SJSA1 (cell line): ENCODE measurements at regions not wholly inside any gene's neighbourhood (a gene's known extent, or its start where the extent isn't known, plus 50 kb on each side); places are given as distances from the start of the nearest gene placed in this dataset.
A peak's percentile ranks its signal among the peaks of the same experiment; 100 is the strongest.

Source experiments
- DNase-seq, 2 experiments: peaks; one replicate each; pipeline ENCODE4 v3.0.0-alpha.2; 2015 to 2020; ENCODE audit warnings: low spot score in 2 of 2, low read depth in 1 of 2
- H3K27ac ChIP-seq: fragments of 250-450 bp; sonication (Bioruptor Pico); 2 replicates; pipeline ENCODE4 v1.5.1; 2020; ENCODE audit warnings: mild to moderate bottlenecking, moderate library complexity
- H3K27me3 ChIP-seq: fragments of 250-450 bp; sonication (Bioruptor Pico); replicated peaks from 2 replicates; pipeline ENCODE4 v1.5.1; 2020; ENCODE audit warnings: mild to moderate bottlenecking, moderate library complexity
- H3K36me3 ChIP-seq: fragments of 250-450 bp; sonication (Bioruptor Pico); 2 replicates; pipeline ENCODE4 v1.5.1; 2020; ENCODE audit warnings: mild to moderate bottlenecking
- H3K4me1 ChIP-seq: fragments of 250-450 bp; sonication (Bioruptor Pico); replicated peaks from 2 replicates; pipeline ENCODE4 v1.6.1; 2021; ENCODE audit warnings: mild to moderate bottlenecking
- H3K4me3 ChIP-seq: fragments of 250-450 bp; sonication (Bioruptor Pico); 2 replicates; pipeline ENCODE4 v1.5.1; 2020; ENCODE audit warnings: mild to moderate bottlenecking
- H3K9me3 ChIP-seq: fragments of 250-450 bp; sonication (Bioruptor Pico); replicated peaks from 2 replicates; pipeline ENCODE4 v1.5.1; 2020; ENCODE audit warnings: mild to moderate bottlenecking

- no peaks in the 10 kb centered on the region for H3K27me3 ChIP-seq
- no peaks in the 10 kb centered on the region for H3K36me3 ChIP-seq
- H3K9me3 ChIP-seq = no peaks in the 10 kb centered on the region
- no peak overlapping the region for H3K27ac ChIP-seq
- peaks cover 49% of the 10 kb centered on the region for H3K4me1 ChIP-seq
- no peak overlapping the region for H3K4me3 ChIP-seq
- no peak for DNase-seq
Observed at GRCh38 chr2:236747426-236747825, 177.8 kb downstream of the ACKR3 start.

- DNase-seq = no peak
- H3K4me3 ChIP-seq = no peak overlapping the region
- H3K27me3 ChIP-seq = no peaks in the 10 kb centered on the region
- H3K36me3 ChIP-seq = no peaks in the 10 kb centered on the region
- peaks cover 47% of the 10 kb centered on the region for H3K4me1 ChIP-seq
- H3K9me3 ChIP-seq = no peaks in the 10 kb centered on the region
- H3K27ac ChIP-seq = no peak overlapping the region
Observed at GRCh38 chr2:236747925-236748324, 178.3 kb downstream of the ACKR3 start.

GRCh38 chr2:236748385-236748784, 178.8 kb downstream of the ACKR3 start:
- Histone ChIP-seq H3K4me1 (peaks cover 47% of the 10 kb centered on the region), H3K9me3 (no peaks in the 10 kb centered on the region), H3K27ac (no peak overlapping the region), H3K27me3 (no peaks in the 10 kb centered on the region), H3K4me3 (no peak overlapping the region), H3K36me3 (no peaks in the 10 kb centered on the region)
- no peak for DNase-seq

- H3K36me3 ChIP-seq = no peaks in the 10 kb centered on the region
- no peak overlapping the region for H3K27ac ChIP-seq
- no peaks in the 10 kb centered on the region for H3K9me3 ChIP-seq
- no peak for DNase-seq
- peaks cover 47% of the 10 kb centered on the region for H3K4me1 ChIP-seq
- no peak overlapping the region for H3K4me3 ChIP-seq
- no peaks in the 10 kb centered on the region for H3K27me3 ChIP-seq
Observed at GRCh38 chr2:236748801-236749200, 179.2 kb downstream of the ACKR3 start.

GRCh38 chr2:236749346-236749745, 179.7 kb downstream of the ACKR3 start:
- DNase-seq = no peak
- Histone ChIP-seq H3K4me1 (peaks cover 47% of the 10 kb centered on the region), H3K27me3 (no peaks in the 10 kb centered on the region), H3K9me3 (no peaks in the 10 kb centered on the region), H3K27ac (no peak overlapping the region), H3K36me3 (no peaks in the 10 kb centered on the region), H3K4me3 (no peak overlapping the region)

GRCh38 chr2:236752096-236752495, 182.5 kb downstream of the ACKR3 start:
- Histone ChIP-seq H3K9me3 (no peaks in the 10 kb centered on the region), H3K27ac (no peak overlapping the region), H3K4me3 (no peak overlapping the region), H3K4me1 (peaks cover 21% of the 10 kb centered on the region), H3K36me3 (no peaks in the 10 kb centered on the region), H3K27me3 (no peaks in the 10 kb centered on the region)
- DNase-seq = no peak

GRCh38 chr2:236753606-236754270, 184.1 kb downstream of the ACKR3 start:
- no peaks in the 10 kb centered on the region for H3K27me3 ChIP-seq
- peak in 1 of 2 experiments; percentile 42 for DNase-seq
- no peaks in the 10 kb centered on the region for H3K9me3 ChIP-seq
- no peak overlapping the region for H3K27ac ChIP-seq
- H3K36me3 ChIP-seq = no peaks in the 10 kb centered on the region
- H3K4me3 ChIP-seq = no peak overlapping the region
- peaks cover 21% of the 10 kb centered on the region for H3K4me1 ChIP-seq

GRCh38 chr2:236754271-236754944, 184.8 kb downstream of the ACKR3 start:
- H3K27me3 ChIP-seq = no peaks in the 10 kb centered on the region
- no peak for DNase-seq
- H3K27ac ChIP-seq = no peak overlapping the region
- H3K9me3 ChIP-seq = no peaks in the 10 kb centered on the region
- H3K4me3 ChIP-seq = no peak overlapping the region
- no peaks in the 10 kb centered on the region for H3K36me3 ChIP-seq
- peaks cover 15% of the 10 kb centered on the region for H3K4me1 ChIP-seq

- DNase-seq = no peak
- Histone ChIP-seq H3K4me3 (no peak overlapping the region), H3K36me3 (no peaks in the 10 kb centered on the region), H3K9me3 (no peaks in the 10 kb centered on the region), H3K27me3 (no peaks in the 10 kb centered on the region), H3K4me1 (peaks cover 15% of the 10 kb centered on the region), H3K27ac (no peak overlapping the region)
Observed at GRCh38 chr2:236755278-236755840, 185.7 kb downstream of the ACKR3 start.

- Histone ChIP-seq H3K9me3 (no peaks in the 10 kb centered on the region), H3K27ac (no peak overlapping the region), H3K27me3 (no peaks in the 10 kb centered on the region), H3K36me3 (no peaks in the 10 kb centered on the region), H3K4me1 (peaks cover 8% of the 10 kb centered on the region), H3K4me3 (no peak overlapping the region)
- DNase-seq = no peak
Observed at GRCh38 chr2:236758406-236758805, 188.8 kb downstream of the ACKR3 start.

- Histone ChIP-seq H3K4me3 (no peak overlapping the region), H3K4me1 (0 out of 2 replicates have a peak, but pooled peaks cover under 1% of the 10 kb centered on the region), H3K27me3 (no peaks in the 10 kb centered on the region), H3K9me3 (no peaks in the 10 kb centered on the region), H3K27ac (no peak overlapping the region), H3K36me3 (no peaks in the 10 kb centered on the region)
- no peak for DNase-seq
Observed at GRCh38 chr2:236760246-236760645, 190.6 kb downstream of the ACKR3 start.

GRCh38 chr2:236761358-236761757, 191.7 kb downstream of the ACKR3 start:
- DNase-seq = no peak
- Histone ChIP-seq H3K27me3 (no peaks in the 10 kb centered on the region), H3K9me3 (no peaks in the 10 kb centered on the region), H3K27ac (no peak overlapping the region), H3K4me1 (0 out of 2 replicates have a peak, but pooled peaks cover 12% of the 10 kb centered on the region), H3K36me3 (no peaks in the 10 kb centered on the region), H3K4me3 (no peak overlapping the region)

GRCh38 chr2:236762628-236763027, 193.0 kb downstream of the ACKR3 start:
- Histone ChIP-seq H3K27me3 (no peaks in the 10 kb centered on the region), H3K9me3 (no peaks in the 10 kb centered on the region), H3K27ac (no peak overlapping the region), H3K36me3 (no peaks in the 10 kb centered on the region), H3K4me3 (no peak overlapping the region), H3K4me1 (peaks cover 17% of the 10 kb centered on the region)
- DNase-seq = no peak

GRCh38 chr2:236763857-236764256, 194.2 kb downstream of the ACKR3 start:
- Histone ChIP-seq H3K9me3 (no peaks in the 10 kb centered on the region), H3K36me3 (no peaks in the 10 kb centered on the region), H3K27ac (no peak overlapping the region), H3K27me3 (no peaks in the 10 kb centered on the region), H3K4me3 (no peak overlapping the region), H3K4me1 (peaks cover 29% of the 10 kb centered on the region)
- DNase-seq = no peak
